NT2/D1 (cell line): ENCODE measurements at regions not wholly inside any gene's neighbourhood (a gene's known extent, or its start where the extent isn't known, plus 50 kb on each side); places are given as distances from the start of the nearest gene placed in this dataset.

ENCODE experiments used
- DNase-seq: peaks from one replicate; pipeline ENCODE4 v3.0.0-alpha.2; 2011; ENCODE audit warnings: low read depth, low spot score
- H3K27me3 ChIP-seq: 2 replicates; pipeline ENCODE4 v1.6.0; 2011; ENCODE audit warnings: mild to moderate bottlenecking; ENCODE audit not compliant: insufficient read length, insufficient read depth
- H3K36me3 ChIP-seq: 2 replicates; pipeline ENCODE4 v1.6.1; 2011; ENCODE audit warnings: mild to moderate bottlenecking, low read length, mixed read lengths; ENCODE audit not compliant: insufficient read depth, insufficient read length
- H3K4me1 ChIP-seq: 2 replicates; pipeline ENCODE4 v1.5.1; 2011; ENCODE audit not compliant: insufficient read depth, insufficient read length
- H3K4me3 ChIP-seq: 2 replicates; pipeline ENCODE4 v1.5.1; 2011; ENCODE audit warnings: low read depth; ENCODE audit not compliant: insufficient read length
- H3K9ac ChIP-seq: 2 replicates; pipeline ENCODE4 v1.6.0; 2011; ENCODE audit warnings: low read depth; ENCODE audit not compliant: insufficient read length
- H3K9me3 ChIP-seq: 2 replicates; pipeline ENCODE4 v1.5.1; 2011; ENCODE audit warnings: mild to moderate bottlenecking, low read length; ENCODE audit not compliant: insufficient read depth
- SUZ12 ChIP-seq: IDR thresholded peaks from 2 replicates; pipeline ENCODE4 v1.6.1; 2011; ENCODE audit not compliant: insufficient read length, insufficient read depth; ENCODE audit errors: extremely low read depth
- YY1 ChIP-seq: IDR thresholded peaks from 2 replicates; pipeline ENCODE4 v1.6.1; 2011; ENCODE audit not compliant: insufficient read length, insufficient read depth
- ZNF274 ChIP-seq: IDR thresholded peaks from 2 replicates; pipeline ENCODE4 v1.6.1; 2011; ENCODE audit warnings: mild to moderate bottlenecking, low read depth, low read length

DNA sequence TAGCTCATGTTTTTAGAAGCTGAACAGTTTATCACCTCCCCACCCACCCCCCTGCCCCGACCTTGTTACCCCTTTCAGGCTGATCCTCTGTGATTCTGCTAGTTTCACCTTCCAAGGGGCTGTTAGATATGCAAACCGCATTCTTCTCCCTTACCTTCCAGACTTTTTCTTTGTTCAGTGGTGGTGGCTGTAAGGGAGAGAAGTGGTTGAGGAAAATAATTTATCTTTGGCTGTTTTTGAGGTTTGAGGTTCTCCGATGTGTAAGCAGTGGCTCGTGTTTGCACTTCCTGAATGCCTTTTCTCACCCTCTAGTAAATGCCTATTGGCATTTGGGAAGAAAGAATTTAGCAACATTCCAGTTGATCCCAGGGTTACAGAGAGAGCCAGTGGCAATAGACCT is 69.4 kb upstream of the KCNG1 start:
- Histone ChIP-seq H3K9ac (peak overlapping the region; percentile 46), H3K27me3 (peaks cover 10% of the 10 kb centered on the region), H3K9me3 (no peaks in the 10 kb centered on the region), H3K4me1 (no peaks in the 10 kb centered on the region), H3K36me3 (no peaks in the 10 kb centered on the region), H3K4me3 (no peak overlapping the region)
- no peak for TF ChIP-seq YY1
- TF ChIP-seq SUZ12, result no peak
- no peak for TF ChIP-seq ZNF274
- no peak for DNase-seq

DNA sequence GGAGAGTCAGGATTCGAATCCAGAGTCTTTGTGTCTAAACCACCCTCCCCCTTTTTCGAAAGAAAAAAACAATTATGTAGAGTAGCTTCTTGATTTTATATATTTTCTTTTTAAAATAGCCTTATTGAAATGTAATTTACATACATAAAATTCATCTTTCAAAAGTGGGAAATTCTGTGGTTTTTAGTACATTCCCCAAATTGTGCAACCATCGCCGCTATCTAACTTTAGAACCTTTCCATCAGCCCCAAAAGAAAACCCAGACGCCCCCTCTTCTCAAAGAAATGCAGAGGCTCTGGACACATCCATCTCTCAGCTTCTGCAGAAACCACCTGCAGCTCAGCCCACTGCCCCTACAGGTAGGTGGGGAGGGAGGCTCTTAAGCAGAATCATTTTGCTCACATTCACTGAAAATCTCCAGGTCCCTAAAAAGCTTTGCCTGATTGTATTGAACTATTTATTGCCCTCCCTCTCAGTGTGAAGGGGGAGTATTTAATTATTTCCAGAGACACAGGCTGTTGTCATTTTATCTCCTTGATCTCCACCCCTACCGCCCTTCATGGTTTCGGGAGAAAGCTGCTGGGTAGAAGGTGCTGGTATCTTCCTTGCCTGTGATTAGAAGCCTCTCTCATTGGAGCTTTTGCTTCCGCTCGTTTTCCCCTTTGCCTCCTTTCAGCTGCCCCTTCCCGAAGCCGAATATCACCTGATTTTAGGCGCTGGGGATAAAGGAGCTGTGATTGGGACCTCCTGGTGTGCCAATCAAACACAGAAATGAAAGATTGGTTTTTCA is 68.7 kb upstream of the KCNG1 start:
- H3K4me1 ChIP-seq, result no peaks in the 10 kb centered on the region
- H3K9ac ChIP-seq, result peak overlapping the region; percentile 46
- peaks cover 10% of the 10 kb centered on the region for H3K27me3 ChIP-seq
- H3K9me3 ChIP-seq, result no peaks in the 10 kb centered on the region
- H3K36me3 ChIP-seq, result no peaks in the 10 kb centered on the region
- TF ChIP-seq ZNF274 (no peak), YY1 (no peak), SUZ12 (no peak)
- H3K4me3 ChIP-seq, result no peak overlapping the region
- no peak for DNase-seq

- DNase-seq, result no peak
- TF ChIP-seq ZNF274, result no peak
- no peak for TF ChIP-seq SUZ12
- TF ChIP-seq YY1, result no peak
- Histone ChIP-seq H3K9me3 (no peaks in the 10 kb centered on the region), H3K9ac (no peak overlapping the region), H3K4me3 (no peak overlapping the region), H3K36me3 (no peaks in the 10 kb centered on the region), H3K4me1 (no peaks in the 10 kb centered on the region), H3K27me3 (peaks cover 10% of the 10 kb centered on the region)
Measured at GRCh38 chr20:51089840-51090239, 66.9 kb upstream of the KCNG1 start.

- Histone ChIP-seq H3K9me3 (no peaks in the 10 kb centered on the region), H3K4me1 (no peaks in the 10 kb centered on the region), H3K27me3 (peaks cover 10% of the 10 kb centered on the region), H3K4me3 (no peak overlapping the region), H3K36me3 (no peaks in the 10 kb centered on the region), H3K9ac (no peak overlapping the region)
- no peak for TF ChIP-seq ZNF274
- no peak for TF ChIP-seq SUZ12
- no peak for TF ChIP-seq YY1
- no peak for DNase-seq
Measured at GRCh38 chr20:51089272-51089781, 66.4 kb upstream of the KCNG1 start.

- no peaks in the 10 kb centered on the region for H3K4me1 ChIP-seq
- TF ChIP-seq SUZ12 (no peak), ZNF274 (no peak), YY1 (no peak)
Measured at GRCh38 chr20:51087266-51087665, 64.4 kb upstream of the KCNG1 start.

GRCh38 chr20:51085769-51086168 is 62.9 kb upstream of the KCNG1 start:
- no peak for TF ChIP-seq ZNF274
- TF ChIP-seq SUZ12, result no peak
- no peak for TF ChIP-seq YY1
- Histone ChIP-seq H3K9ac (no peak overlapping the region), H3K9me3 (no peaks in the 10 kb centered on the region), H3K4me1 (no peaks in the 10 kb centered on the region), H3K4me3 (no peak overlapping the region), H3K27me3 (peaks cover 5% of the 10 kb centered on the region), H3K36me3 (no peaks in the 10 kb centered on the region)
- DNase-seq, result no peak

More at GRCh38 chr20:51087266-51087665, 64.4 kb upstream of the KCNG1 start:
- Histone ChIP-seq H3K36me3 (no peaks in the 10 kb centered on the region), H3K27me3 (peaks cover 10% of the 10 kb centered on the region), H3K9ac (no peak overlapping the region), H3K4me3 (no peak overlapping the region), H3K9me3 (no peaks in the 10 kb centered on the region)
- DNase-seq, result no peak

DNA sequence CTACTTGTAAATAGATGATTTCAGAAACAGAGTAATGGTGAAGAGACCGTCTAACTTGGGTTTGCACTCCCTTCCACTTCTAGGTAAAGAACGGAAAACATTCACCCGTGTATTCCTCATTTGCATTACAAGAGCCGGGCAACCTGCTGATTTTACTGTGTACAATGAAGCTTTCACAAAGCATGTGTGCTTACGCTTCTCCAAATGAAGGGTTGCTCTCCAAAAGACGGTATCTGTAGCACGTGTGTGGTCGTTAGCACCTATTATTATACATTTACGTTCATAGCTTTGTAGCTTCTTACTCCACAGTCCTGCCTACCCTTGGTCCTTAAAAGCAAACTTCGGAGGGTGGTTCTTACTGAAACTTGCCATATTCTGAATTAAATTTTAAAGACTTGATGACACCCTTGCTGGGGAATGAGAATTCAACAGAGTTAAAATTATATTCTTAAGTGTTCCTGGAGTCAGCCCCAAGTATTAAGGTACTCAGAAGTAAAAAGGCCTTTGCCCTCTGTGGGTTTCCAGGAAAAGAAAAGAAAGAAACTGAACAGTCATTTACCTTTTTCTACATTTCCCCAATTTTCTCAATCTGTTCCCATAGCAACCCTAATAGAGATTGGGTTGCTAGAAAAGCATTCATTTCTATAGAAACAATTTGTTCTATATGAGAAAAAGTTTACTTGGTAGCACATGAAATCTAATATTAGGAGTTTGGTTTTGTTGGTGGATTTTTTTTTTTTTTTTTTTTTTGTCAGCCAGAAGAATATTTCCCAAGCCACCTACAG is 61.9 kb upstream of the KCNG1 start:
- H3K4me3 ChIP-seq, result no peak overlapping the region
- no peaks in the 10 kb centered on the region for H3K4me1 ChIP-seq
- no peak for DNase-seq
- no peaks in the 10 kb centered on the region for H3K9me3 ChIP-seq
- no peak for TF ChIP-seq YY1
- no peak for TF ChIP-seq ZNF274
- no peak for TF ChIP-seq SUZ12
- no peaks in the 10 kb centered on the region for H3K27me3 ChIP-seq
- H3K36me3 ChIP-seq, result no peaks in the 10 kb centered on the region
- no peak overlapping the region for H3K9ac ChIP-seq
